ENCODE measurements at regions not wholly inside any gene's neighbourhood (a gene's known extent, or its start where the extent isn't known, plus 50 kb on each side); places are given as distances from the start of the nearest gene placed in this dataset.

- H3K4me3 ChIP-seq (ENCODE audit: low read depth, poor library complexity, severe bottlenecking): no peak overlapping the region
- TF ChIP-seq POLR2A (IDR thresholded peaks at IDR 0.05): no peak
- no peak for TF ChIP-seq CTCF (IDR thresholded peaks at IDR 0.05)
- WGBS, 2 donors: 72 to 80% methylated on average over 11 of the region's 11 CpGs
- intact Hi-C loops (cut with DNase I; ENCODE audit: low total_unique reads): loop anchor here (10.0 kb wide), 1 partner anchor 204 kb away; no protein-coding TSS in a partner anchor
- no peak for DNase-seq (ENCODE audit: low spot score in 2 of 2)
Measured at GRCh38 chr11:33540946-33541915, 159.4 kb downstream of the C11orf91 start.

GRCh38 chr11:33540427-33540826 is 160.2 kb downstream of the C11orf91 start:
- DNase-seq (ENCODE audit: low spot score in 2 of 2): no peak
- no peak overlapping the region for H3K4me3 ChIP-seq (ENCODE audit: low read depth, poor library complexity, severe bottlenecking)
- intact Hi-C loops (cut with DNase I; ENCODE audit: low total_unique reads): loop anchor here (10.0 kb wide), 1 partner anchor 204 kb away; no protein-coding TSS in a partner anchor
- TF ChIP-seq POLR2A (IDR thresholded peaks at IDR 0.05): no peak
- no peak for TF ChIP-seq CTCF (IDR thresholded peaks at IDR 0.05)

GRCh38 chr11:33539751-33540150 is 160.9 kb downstream of the C11orf91 start:
- TF ChIP-seq POLR2A (IDR thresholded peaks at IDR 0.05) (no peak), CTCF (IDR thresholded peaks at IDR 0.05) (no peak)
- intact Hi-C loops (cut with DNase I; ENCODE audit: low total_unique reads): loop anchor here (10.0 kb wide), 1 partner anchor 205 kb away; no protein-coding TSS in a partner anchor
- DNase-seq (ENCODE audit: low spot score in 2 of 2): no peak
- WGBS, 2 donors: 54% methylated on average over 3 of the region's 3 CpGs
- H3K4me3 ChIP-seq (ENCODE audit: low read depth, poor library complexity, severe bottlenecking): no peak overlapping the region

- no peak for DNase-seq (ENCODE audit: low spot score in 2 of 2)
- no peak for TF ChIP-seq CTCF (IDR thresholded peaks at IDR 0.05)
- TF ChIP-seq POLR2A (IDR thresholded peaks at IDR 0.05): no peak
- 71 to 78% methylated on average over 2 of the region's 2 CpGs for WGBS, 2 donors
- intact Hi-C loops (cut with DNase I; ENCODE audit: low total_unique reads): no loop called here
- no peak overlapping the region for H3K4me3 ChIP-seq (ENCODE audit: low read depth, poor library complexity, severe bottlenecking)
Measured at GRCh38 chr11:33538726-33539125, 161.9 kb downstream of the C11orf91 start.

GRCh38 chr11:33536178-33536577 is 164.4 kb downstream of the C11orf91 start:
- DNase-seq (ENCODE audit: low spot score in 2 of 2): peak in 1 of 2 donors; percentile 26
- 76% methylated on average over 4 of the region's 4 CpGs for WGBS, 2 donors
- intact Hi-C loops (cut with DNase I; ENCODE audit: low total_unique reads): no loop called here
- no peak for TF ChIP-seq POLR2A (IDR thresholded peaks at IDR 0.05)
- TF ChIP-seq CTCF (IDR thresholded peaks at IDR 0.05): no peak
- no peak overlapping the region for H3K4me3 ChIP-seq (ENCODE audit: low read depth, poor library complexity, severe bottlenecking)
